Activated CD4-positive, alpha-beta memory T cell treated with anti-CD3 and anti-CD28 coated beads, Interleukin-2, amount 10 ng/mL, durations not matched to agents 7 days and 5 days (primary cell): ENCODE measurements at regions not wholly inside any gene's neighbourhood (a gene's known extent, or its start where the extent isn't known, plus 50 kb on each side); places are given as distances from the start of the nearest gene placed in this dataset.
"Not testable (repeated sequence)": the region's sequence is repeated elsewhere in the genome, so short reads cannot be mapped to it uniquely, and the experiment has no call there.

Source experiments
- CTCF ChIA-PET: fragments of 350-600 bp; sonication (Branson Sonifier 250); formaldehyde crosslinking; loops from one replicate; lab custom pipeline; 2021; ENCODE audit warnings: antibody characterized with exemption, inconsistent platforms; lab: Charles Lee
- POLR2A ChIA-PET: fragments of 350-600 bp; sonication (Branson Sonifier 250); formaldehyde crosslinking; loops from one replicate; lab custom pipeline; 2021; ENCODE audit warnings: antibody characterized with exemption; lab: Charles Lee
- DNase-seq: peaks from one replicate; pipeline ENCODE4 v3.0.0-alpha.2; 2020
- H3K27ac Mint-ChIP-seq: one replicate; pipeline ENCODE4 v1.8.0; 2021; ENCODE audit warnings: mild to moderate bottlenecking, mixed read lengths
- H3K27me3 Mint-ChIP-seq: one replicate; pipeline ENCODE4 v1.8.0; 2021; ENCODE audit warnings: mixed read lengths
- H3K36me3 Mint-ChIP-seq: one replicate; pipeline ENCODE4 v1.8.0; 2021; ENCODE audit warnings: low read depth, mixed read lengths
- H3K4me1 Mint-ChIP-seq: one replicate; pipeline ENCODE4 v1.8.0; 2021; ENCODE audit warnings: mixed read lengths
- H3K4me3 Mint-ChIP-seq: one replicate; pipeline ENCODE4 v1.8.0; 2021; ENCODE audit warnings: mild to moderate bottlenecking, mixed read lengths
- H3K9me3 Mint-ChIP-seq: one replicate; pipeline ENCODE4 v1.8.0; 2021; ENCODE audit warnings: mixed read lengths

DNA sequence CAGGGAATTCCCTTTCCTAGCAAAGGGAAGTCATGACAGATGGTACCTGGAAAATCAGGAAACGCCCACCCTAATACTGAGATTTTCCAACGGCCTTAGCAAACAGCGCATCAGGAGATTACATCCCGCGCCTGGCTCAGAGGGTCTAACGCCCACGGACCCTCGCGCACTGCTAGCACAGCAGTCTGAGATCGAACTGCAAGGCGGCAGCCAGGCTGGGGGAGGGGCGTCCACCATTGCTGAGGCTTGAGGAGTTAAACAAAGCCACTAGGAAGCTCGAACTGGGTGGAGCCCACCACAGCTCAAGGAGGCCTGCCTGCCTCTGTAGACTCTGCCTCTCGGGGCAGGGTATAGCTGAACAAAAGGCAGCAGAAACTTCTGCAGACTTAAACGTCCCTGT is 507.7 kb downstream of the ZIC3 start:
- H3K27ac Mint-ChIP-seq, result no peak overlapping the region
- no peak overlapping the region for H3K4me3 Mint-ChIP-seq
- no peak for DNase-seq
- no peaks in the 10 kb centered on the region for H3K4me1 Mint-ChIP-seq
- POLR2A ChIA-PET, result no interaction called here
- no peaks in the 10 kb centered on the region for H3K9me3 Mint-ChIP-seq
- no peaks in the 10 kb centered on the region for H3K27me3 Mint-ChIP-seq
- CTCF ChIA-PET, result no interaction called here
- no peaks in the 10 kb centered on the region for H3K36me3 Mint-ChIP-seq

DNA sequence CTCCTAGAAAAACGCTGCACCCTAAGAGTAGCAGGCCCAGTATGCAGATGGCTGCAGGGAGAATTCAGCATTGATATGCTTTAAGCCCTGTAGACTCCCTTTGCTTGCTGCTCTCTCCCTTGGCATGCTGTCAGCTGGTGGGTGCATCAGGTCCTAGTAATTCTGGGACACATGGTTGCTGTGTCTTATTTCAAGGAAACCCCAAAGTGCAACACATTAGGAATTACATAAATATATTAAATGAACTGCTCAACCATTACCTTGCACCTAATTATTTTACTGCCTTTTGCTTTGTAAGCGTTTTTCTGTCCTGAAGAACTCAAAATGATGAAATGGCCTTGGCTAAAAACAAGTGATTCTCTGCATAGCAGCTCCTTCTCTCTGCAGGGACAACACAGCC is 516.3 kb downstream of the ZIC3 start:
- CTCF ChIA-PET, result no interaction called here
- Mint-ChIP-seq H3K27ac (no peak overlapping the region), H3K36me3 (no peaks in the 10 kb centered on the region), H3K27me3 (no peaks in the 10 kb centered on the region), H3K9me3 (no peaks in the 10 kb centered on the region), H3K4me1 (no peaks in the 10 kb centered on the region), H3K4me3 (no peak overlapping the region)
- DNase-seq, result no peak
- POLR2A ChIA-PET, result no interaction called here

DNA sequence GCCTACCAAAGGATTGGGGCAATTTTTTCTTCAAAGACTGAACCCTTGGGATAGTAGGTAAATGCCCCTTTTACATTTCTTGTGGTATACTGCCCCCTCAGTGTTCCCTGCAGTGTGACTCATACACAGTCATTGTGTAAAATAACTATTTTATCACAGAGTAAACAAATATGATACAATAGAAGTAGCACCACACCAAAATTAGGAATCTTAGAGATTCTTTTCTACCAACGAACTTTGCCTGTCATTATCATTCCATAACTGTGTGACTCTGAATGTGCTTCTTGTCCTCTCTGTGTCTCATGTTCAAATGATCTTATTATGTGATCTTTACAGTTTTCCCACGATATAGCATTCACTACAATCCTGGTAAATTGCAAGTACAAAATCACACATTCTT is 517.0 kb downstream of the ZIC3 start:
- no peaks in the 10 kb centered on the region for H3K36me3 Mint-ChIP-seq
- H3K27me3 Mint-ChIP-seq, result no peaks in the 10 kb centered on the region
- no peak overlapping the region for H3K4me3 Mint-ChIP-seq
- H3K4me1 Mint-ChIP-seq, result no peaks in the 10 kb centered on the region
- POLR2A ChIA-PET, result no interaction called here
- CTCF ChIA-PET, result no interaction called here
- H3K9me3 Mint-ChIP-seq, result no peaks in the 10 kb centered on the region
- no peak overlapping the region for H3K27ac Mint-ChIP-seq
- DNase-seq, result no peak

DNA sequence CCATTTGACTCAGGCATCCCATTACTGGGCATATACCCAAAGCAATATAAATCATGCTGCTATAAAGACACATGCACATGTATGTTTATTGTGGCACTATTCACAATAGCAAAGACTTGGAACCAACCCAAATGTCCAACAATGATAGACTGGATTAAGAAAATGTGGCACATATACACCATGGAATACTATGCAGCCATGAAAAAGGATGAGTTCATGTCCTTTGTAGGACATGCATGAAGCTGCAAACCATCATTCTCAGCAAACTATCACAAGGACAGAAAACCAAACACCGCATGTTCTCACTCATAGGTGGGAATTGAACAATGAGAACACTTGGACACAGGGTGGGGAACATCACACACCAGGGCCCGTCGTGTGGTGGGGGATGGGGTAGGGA is 545.0 kb downstream of the ZIC3 start:
- H3K27me3 Mint-ChIP-seq, H3K9me3 Mint-ChIP-seq, DNase-seq, H3K36me3 Mint-ChIP-seq, H3K27ac Mint-ChIP-seq, CTCF ChIA-PET, H3K4me1 Mint-ChIP-seq, H3K4me3 Mint-ChIP-seq, POLR2A ChIA-PET: not testable (repeated sequence)

DNA sequence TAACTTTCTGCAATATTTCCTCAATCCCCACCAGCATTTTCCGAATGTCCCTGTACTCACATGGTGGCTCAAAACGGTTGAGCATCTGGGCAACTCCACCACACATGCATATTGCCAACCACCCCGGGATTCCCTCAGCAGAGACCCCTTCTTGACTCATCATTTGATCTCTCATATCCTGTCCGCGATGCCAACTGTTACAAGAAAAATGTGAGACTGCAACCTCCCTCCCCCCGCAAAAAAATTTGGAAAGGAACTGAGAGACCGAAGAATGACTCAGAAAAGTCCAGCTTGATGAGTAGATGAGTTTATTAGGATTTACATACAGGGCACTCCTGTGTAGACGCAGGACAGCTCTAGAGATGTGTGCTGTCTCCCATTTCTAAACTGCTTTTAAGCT is 561.4 kb downstream of the ZIC3 start:
- Mint-ChIP-seq H3K27me3 (no peaks in the 10 kb centered on the region), H3K9me3 (no peaks in the 10 kb centered on the region), H3K27ac (no peak overlapping the region), H3K4me1 (no peaks in the 10 kb centered on the region), H3K36me3 (no peaks in the 10 kb centered on the region), H3K4me3 (no peak overlapping the region)
- ChIA-PET CTCF (no interaction called here), POLR2A (no interaction called here)
- DNase-seq, result no peak

DNA sequence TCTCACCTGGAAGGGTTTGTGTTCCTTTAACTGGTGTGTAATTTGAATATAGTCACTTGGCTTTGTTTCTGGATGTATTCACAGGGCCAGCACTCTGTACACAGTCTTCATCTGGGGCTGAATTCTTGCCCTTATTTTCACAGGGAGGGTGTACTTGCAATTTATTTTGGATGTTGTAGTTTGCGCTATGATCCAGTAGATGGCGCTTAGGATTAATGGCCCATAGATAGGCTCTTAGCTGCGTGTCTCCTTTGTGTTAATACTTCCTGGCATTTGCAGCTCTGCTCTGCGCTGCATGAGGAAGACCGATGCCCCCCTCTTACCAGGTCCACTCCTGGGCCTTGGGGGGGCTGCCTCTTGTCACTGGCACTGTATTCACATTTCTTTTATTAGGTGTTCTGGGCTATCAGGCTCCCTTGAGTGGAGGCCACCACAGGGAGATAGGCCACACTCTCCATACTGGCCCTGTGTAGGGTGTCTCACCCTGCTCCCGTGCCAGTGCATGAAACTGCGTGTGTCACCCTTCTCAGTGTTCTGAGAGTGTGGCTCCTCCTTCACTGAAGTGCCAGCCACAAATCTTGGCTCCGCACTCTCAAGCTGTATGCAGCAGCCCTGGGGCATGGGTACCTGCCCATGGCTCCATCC is 562.2 kb downstream of the ZIC3 start:
- Mint-ChIP-seq H3K36me3 (no peaks in the 10 kb centered on the region), H3K4me3 (no peak overlapping the region), H3K27ac (no peak overlapping the region), H3K4me1 (no peaks in the 10 kb centered on the region), H3K9me3 (no peaks in the 10 kb centered on the region), H3K27me3 (no peaks in the 10 kb centered on the region)
- POLR2A ChIA-PET, result no interaction called here
- CTCF ChIA-PET, result no interaction called here
- no peak for DNase-seq

DNA sequence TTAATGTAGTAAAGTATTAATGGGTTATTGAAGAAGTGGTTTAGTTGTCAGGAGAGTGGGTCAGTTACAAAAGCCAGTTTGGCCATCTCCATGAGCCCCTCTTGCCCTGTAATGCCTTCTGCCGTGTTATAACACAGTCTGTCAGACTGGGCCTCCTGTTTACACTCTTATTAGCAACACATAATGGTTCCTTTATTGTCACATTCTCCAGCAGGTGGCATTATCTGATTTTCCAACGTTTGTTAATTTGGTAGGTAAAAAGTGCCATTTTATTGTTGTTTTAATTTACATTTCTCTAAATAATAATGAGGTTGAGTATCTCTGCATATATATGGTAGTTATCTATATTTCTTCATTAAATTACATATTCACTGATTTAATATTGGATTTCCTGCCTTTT is 560.8 kb downstream of the FGF13 start:
- POLR2A ChIA-PET, result no interaction called here
- no peaks in the 10 kb centered on the region for H3K4me1 Mint-ChIP-seq
- H3K27me3 Mint-ChIP-seq, result no peaks in the 10 kb centered on the region
- DNase-seq, result no peak
- H3K4me3 Mint-ChIP-seq, result no peak overlapping the region
- H3K36me3 Mint-ChIP-seq, result no peaks in the 10 kb centered on the region
- CTCF ChIA-PET, result no interaction called here
- no peak overlapping the region for H3K27ac Mint-ChIP-seq
- H3K9me3 Mint-ChIP-seq, result no peaks in the 10 kb centered on the region

DNA sequence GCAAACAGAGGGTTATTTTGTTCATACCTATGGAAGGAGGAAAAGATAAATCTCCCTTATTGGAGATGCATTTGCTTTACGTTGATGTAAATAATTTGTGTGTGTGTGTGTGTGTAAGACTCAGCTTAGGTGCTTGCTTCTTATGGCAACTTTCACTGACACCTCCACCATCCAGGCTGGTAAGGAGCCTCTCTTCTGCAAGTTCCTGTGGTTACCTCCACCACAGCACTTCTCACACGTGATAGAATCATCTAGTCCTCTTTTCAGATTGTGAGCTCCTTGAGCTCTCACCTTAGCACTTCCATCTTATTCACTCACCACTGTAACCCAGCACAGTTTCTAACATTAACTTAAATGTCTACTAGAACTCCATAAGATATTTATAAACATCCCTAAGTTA is 553.7 kb downstream of the FGF13 start:
- ChIA-PET POLR2A (no interaction called here), CTCF (no interaction called here)
- H3K4me1 Mint-ChIP-seq, result no peaks in the 10 kb centered on the region
- H3K36me3 Mint-ChIP-seq, result no peaks in the 10 kb centered on the region
- H3K27me3 Mint-ChIP-seq, result no peaks in the 10 kb centered on the region
- no peak overlapping the region for H3K4me3 Mint-ChIP-seq
- H3K27ac Mint-ChIP-seq, result no peak overlapping the region
- no peak for DNase-seq
- no peaks in the 10 kb centered on the region for H3K9me3 Mint-ChIP-seq

DNA sequence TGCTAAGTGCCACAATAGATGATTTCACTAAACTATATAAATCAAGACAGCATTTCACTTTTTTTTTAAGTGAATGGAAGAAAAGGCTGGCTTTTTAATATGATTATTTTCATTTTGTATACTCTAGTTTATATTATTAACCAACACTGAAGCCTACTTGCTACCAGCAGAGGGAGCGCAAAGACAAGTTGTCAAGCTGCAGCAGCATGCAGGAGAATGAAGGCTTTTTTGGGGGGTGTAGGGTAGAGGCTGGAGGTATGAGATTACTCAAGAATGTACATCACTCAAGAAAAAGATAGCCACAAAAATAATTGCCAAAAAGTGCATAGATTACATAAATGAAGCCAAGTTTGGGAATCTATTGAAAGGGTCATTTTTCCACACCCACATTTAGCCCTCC is 519.5 kb downstream of the FGF13 start:
- Mint-ChIP-seq H3K4me1 (no peaks in the 10 kb centered on the region), H3K27ac (no peak overlapping the region), H3K36me3 (no peaks in the 10 kb centered on the region), H3K27me3 (no peaks in the 10 kb centered on the region), H3K9me3 (no peaks in the 10 kb centered on the region), H3K4me3 (no peak overlapping the region)
- POLR2A ChIA-PET, result no interaction called here
- CTCF ChIA-PET, result no interaction called here
- DNase-seq, result no peak

DNA sequence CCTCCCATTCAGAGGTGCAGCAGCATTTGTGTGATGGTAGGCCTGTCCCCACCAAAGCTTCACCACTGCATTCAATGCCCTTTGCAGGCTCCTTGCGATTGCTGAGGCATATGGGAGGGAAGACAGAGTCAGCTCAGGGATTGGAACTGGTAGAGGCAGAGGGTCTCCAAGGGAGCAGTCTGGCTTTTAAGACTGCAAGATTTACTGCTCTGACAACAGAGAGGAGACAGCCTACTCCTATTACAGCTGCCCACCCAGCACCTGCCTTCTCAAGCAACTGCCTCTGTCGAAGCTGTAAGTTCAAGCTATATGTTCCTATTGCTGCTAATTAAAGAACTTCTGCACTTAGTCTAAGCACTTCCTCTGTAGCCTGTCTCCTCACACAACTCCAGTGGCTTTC is 481.8 kb downstream of the FGF13 start:
- Mint-ChIP-seq H3K4me3 (no peak overlapping the region), H3K27me3 (no peaks in the 10 kb centered on the region), H3K27ac (no peak overlapping the region), H3K36me3 (no peaks in the 10 kb centered on the region), H3K4me1 (no peaks in the 10 kb centered on the region), H3K9me3 (no peaks in the 10 kb centered on the region)
- no peak for DNase-seq
- CTCF ChIA-PET, result no interaction called here
- POLR2A ChIA-PET, result no interaction called here

DNA sequence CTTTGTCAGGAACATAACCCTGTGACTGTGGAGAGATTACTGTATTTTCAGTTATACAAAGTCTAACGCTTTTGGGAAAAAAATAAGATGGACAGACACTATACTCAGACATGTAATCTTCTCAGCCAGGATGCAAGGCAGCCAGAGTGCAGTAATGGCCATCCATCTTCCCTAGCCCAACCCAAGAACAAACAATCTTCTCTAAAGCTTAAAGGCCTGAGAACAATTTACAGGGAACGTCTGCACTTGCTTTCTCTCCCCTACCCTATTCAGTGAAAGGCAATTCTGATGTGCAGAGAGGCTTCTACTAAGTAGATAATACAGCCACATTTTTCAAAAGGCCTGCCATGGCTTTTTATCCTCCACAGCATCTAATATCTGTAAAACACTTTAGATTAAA is 471.3 kb downstream of the FGF13 start:
- CTCF ChIA-PET, result no interaction called here
- POLR2A ChIA-PET, result no interaction called here
- H3K4me1 Mint-ChIP-seq, result no peaks in the 10 kb centered on the region

DNA sequence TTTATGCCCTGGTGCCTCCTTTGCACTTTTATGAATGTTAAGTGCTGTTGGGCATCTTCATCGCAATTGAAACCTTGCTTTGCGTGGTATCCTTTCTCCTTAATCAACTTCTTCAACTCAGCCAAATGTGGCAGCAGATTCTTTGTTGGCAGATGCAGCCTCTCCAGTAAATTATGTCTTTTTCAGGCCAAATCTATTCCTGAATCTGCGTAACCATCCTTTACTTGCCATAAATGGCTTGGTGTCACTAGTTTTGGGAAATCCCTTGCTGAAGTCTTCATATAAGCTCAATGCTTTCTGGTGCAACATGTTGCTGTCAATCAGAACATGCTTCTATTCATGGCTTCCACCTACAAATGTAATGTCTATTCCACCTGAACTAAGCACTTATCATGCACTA is 457.5 kb downstream of the FGF13 start:
- POLR2A ChIA-PET, result no interaction called here
- H3K4me1 Mint-ChIP-seq, result no peaks in the 10 kb centered on the region
- H3K27me3 Mint-ChIP-seq, result no peaks in the 10 kb centered on the region
- H3K4me3 Mint-ChIP-seq, result no peak overlapping the region
- H3K36me3 Mint-ChIP-seq, result no peaks in the 10 kb centered on the region
- no peak for DNase-seq
- H3K9me3 Mint-ChIP-seq, result no peaks in the 10 kb centered on the region
- CTCF ChIA-PET, result no interaction called here
- no peak overlapping the region for H3K27ac Mint-ChIP-seq

More for the DNA sequence above, 471.3 kb downstream of the FGF13 start:
- no peak for DNase-seq
- Mint-ChIP-seq H3K4me3 (no peak overlapping the region), H3K9me3 (no peaks in the 10 kb centered on the region), H3K27ac (no peak overlapping the region), H3K27me3 (no peaks in the 10 kb centered on the region), H3K36me3 (no peaks in the 10 kb centered on the region)

DNA sequence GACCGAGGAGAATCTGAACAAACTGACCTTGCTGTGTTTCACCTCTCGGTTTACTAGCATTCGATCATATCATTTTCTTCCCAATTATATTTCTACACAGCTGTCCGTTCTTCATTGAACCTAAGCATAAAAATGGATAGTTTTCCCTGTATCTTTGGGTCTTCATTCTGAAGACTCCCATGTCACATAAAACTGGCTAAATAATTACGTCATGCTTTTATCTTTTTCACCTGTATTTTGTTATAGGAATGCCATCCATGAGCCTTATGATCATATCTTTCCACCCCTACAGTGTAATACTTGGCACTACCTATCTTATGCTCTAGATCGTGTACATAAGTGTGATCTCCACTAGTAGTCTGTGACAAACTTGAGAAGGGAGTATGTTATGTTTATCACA is 456.1 kb downstream of the FGF13 start:
- Mint-ChIP-seq H3K4me3 (no peak overlapping the region), H3K36me3 (no peaks in the 10 kb centered on the region), H3K27me3 (no peaks in the 10 kb centered on the region), H3K27ac (no peak overlapping the region), H3K9me3 (no peaks in the 10 kb centered on the region), H3K4me1 (no peaks in the 10 kb centered on the region)
- DNase-seq, result no peak
- ChIA-PET POLR2A (no interaction called here), CTCF (no interaction called here)

DNA sequence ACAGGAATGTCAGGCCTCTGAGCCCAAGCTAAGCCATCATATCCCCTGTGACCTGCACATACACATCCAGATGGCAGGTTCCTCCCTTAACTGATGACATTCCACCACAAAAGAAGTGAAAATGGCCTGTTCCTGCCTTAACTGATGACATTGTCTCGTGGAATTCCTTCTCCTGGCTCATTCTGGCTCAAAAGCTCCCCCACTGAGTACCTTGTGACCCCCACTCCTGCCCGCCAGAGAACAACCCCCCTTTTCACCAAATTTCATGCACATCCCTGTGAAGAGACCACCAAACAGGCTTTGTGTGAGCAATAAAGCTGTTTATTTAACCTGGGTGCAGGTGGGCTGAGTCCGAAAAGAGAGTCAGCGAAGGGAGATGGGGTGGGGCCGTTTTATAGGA is 447.4 kb downstream of the FGF13 start:
- H3K27me3 Mint-ChIP-seq, POLR2A ChIA-PET, DNase-seq, H3K27ac Mint-ChIP-seq, CTCF ChIA-PET, H3K9me3 Mint-ChIP-seq, H3K4me3 Mint-ChIP-seq, H3K4me1 Mint-ChIP-seq, H3K36me3 Mint-ChIP-seq: not testable (repeated sequence)
